Hematopoietic multipotent progenitor cell treated with erythropoietin and hydrocortisone succinate and interleukin-3 and kit ligand, for 17 days (in vitro differentiated cells): ENCODE measurements at regions not wholly inside any gene's neighbourhood (a gene's known extent, or its start where the extent isn't known, plus 50 kb on each side); places are given as distances from the start of the nearest gene placed in this dataset.
"Not testable (repeated sequence)": the region's sequence is repeated elsewhere in the genome, so short reads cannot be mapped to it uniquely, and the experiment has no call there.

Experiments used
- DNase-seq: peaks from one replicate; pipeline ENCODE4 v3.0.0-alpha.2; 2015; ENCODE audit warnings: low spot score

DNA sequence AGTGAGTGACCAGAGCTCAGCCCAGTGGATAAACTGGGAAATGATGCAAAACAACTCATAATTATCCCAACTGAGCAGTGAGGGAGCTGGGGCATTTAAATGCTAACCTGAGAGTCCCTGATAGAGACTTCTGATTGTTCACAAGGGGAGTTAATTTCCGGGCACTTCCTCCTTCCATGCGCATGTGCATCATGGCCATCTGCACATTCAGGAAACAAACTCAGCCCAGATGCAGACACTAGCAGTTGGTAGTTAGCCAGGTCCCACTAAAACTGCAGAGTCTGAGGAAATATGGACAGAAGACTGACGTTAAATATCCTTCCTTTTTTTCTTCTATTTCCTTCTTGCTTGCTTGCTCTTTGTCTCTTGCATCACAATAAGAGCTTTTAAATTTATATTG is 852.1 kb upstream of the LRRC4C start:
- no peak for DNase-seq

DNA sequence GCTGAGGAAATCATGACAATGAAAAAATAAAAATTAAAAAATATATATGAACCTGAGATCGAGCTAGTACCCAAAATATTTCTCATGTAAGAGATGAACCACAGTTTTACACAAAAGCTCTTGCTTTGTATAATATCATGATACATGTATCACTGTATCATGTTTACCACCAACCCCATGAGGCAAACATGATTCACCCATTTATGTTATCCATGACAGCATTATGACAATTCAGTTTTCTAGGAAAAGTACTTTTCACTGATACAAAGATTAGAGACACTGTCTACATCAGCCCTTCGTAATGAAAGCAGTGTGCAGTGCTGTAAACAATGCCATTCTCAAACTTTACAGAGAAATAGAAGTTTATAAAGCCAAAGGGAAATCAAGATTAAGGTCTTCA is 852.5 kb upstream of the LRRC4C start:
- no peak for DNase-seq

- no peak for DNase-seq
Measured at GRCh38 chr11:42315267-42315666, 855.8 kb upstream of the LRRC4C start.

DNA sequence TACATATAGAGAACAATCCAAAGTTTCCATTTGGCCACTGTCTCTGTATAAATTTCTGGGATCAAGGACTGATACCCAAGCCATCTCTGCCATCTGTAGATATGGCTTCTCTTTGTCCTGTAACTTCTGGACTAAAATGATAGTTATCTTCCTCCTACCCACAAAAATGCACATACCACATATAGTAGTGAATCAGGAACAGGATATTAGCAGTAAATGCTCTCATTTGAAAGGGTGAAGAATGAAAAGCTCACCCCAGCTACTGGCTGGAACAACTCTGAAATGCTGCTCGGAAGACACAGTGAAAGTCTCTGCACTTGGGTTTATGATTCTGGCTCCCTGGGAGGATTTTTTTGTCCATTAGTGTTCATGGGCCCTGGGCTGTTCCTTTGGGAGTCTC is 856.4 kb upstream of the LRRC4C start:
- DNase-seq: no peak

GRCh38 chr11:42319921-42320320 is 860.5 kb upstream of the LRRC4C start:
- DNase-seq: no peak

- DNase-seq: no peak
Measured at GRCh38 chr11:42329929-42330565, 870.6 kb upstream of the LRRC4C start.

DNA sequence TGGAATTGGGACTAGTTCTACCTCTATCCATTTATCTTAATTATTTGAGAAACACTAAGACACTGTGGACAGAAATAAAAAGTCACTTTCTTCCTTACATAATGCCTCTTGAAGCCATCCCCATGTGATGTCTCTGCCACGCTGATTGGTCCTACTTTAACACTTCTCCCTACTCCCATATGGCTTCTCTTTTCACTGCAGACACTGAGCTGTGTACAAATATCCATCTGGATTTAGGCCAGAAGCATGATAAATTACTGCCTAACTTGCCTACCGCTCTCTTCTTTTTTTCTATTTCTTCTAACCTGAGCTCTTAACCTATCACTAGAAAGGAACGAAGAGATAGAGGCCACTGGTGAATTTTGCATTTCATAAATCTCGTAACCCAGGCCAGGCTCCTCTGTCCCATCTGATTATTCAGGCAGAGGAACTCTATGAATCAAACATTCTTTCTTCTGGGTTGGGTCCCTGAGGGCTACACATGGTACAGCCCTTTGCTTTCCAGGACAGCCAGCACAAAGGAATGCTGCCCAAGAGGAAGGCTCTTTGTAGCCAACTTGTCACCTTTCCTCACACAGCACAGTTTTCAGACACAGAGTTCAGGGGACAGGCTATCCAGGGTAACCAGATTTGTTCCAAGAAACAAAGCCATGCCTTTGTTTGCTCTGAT is 878.5 kb upstream of the LRRC4C start:
- no peak for DNase-seq

GRCh38 chr11:42344204-42344792 is 884.8 kb upstream of the LRRC4C start:
- DNase-seq: no peak

DNA sequence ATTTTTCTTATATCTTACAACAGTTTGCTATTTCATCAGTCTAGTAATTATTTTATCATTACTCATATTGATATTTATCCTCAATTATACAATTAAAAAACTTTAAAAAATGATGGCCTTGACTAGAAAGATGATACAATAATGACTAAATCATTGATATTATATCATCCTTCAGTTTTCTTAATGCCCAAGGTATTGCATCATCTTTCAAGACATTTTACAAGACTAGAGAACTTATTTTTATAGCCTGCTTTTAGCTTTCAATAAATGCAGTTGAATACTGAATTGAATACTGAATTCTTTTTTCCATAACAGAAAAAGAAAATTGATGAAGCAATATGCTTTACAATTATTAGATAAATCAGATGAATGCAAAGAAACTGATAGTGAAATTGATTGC is 886.5 kb upstream of the LRRC4C start:
- no peak for DNase-seq

DNA sequence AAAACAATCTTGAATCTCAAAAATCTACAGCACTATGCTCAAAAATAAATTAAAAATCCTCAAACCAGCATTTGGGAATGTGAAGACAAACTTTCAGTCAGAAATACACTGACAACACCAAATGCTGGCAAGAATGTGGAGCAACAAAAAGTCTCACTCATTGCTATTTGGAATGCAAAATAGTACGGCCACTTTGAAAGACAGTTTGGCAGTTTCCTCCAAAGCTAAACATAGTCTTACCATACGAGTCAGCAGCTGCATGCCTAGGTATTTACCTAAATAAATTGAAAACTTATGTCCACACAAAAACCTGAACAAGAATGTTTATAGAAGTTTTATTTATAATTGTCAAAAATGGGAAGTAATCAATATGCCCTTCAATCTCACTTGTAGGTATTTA is 904.2 kb upstream of the LRRC4C start:
- no peak for DNase-seq

GRCh38 chr11:42390116-42390515 is 921.7 kb upstream of the API5 start:
- DNase-seq: no peak

DNA sequence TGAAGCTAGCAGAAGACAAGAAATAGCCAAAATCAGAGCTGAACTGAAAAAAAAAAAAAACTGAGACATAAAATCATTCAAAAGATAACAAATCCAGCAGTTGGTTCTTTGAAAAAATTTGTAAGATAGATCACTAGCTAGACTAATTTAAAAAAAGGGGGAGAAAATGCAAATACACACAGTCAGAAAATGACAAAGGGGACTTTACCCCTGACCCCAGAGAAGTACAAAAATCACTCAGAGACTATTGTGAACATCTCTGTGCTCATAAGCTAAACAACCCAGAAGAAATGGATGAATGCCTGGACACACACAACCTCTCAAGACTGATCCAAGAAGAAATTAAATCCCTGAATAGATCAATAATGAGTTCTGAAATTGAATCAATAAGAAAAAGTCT is 914.3 kb upstream of the API5 start:
- DNase-seq: no peak

DNA sequence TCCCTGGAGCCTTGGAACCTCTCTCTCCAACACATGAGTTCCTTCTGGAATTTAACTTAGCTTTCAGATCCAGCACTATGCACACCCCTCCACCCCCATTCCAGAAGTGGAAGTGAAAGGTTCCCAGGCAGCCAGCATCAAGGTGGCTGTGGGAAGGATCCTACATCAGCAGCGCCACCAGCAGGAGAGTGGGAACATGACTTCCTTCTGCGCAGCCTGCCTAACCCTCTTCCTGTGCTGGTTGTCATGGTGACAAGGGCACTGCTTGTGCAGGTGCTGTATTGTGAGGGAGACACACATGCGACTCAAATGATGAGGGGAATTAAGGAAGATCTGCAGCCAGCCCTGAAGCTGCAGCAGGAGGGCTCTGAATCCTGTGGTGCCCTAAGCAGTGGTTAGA is 904.5 kb upstream of the API5 start:
- DNase-seq: no peak

DNA sequence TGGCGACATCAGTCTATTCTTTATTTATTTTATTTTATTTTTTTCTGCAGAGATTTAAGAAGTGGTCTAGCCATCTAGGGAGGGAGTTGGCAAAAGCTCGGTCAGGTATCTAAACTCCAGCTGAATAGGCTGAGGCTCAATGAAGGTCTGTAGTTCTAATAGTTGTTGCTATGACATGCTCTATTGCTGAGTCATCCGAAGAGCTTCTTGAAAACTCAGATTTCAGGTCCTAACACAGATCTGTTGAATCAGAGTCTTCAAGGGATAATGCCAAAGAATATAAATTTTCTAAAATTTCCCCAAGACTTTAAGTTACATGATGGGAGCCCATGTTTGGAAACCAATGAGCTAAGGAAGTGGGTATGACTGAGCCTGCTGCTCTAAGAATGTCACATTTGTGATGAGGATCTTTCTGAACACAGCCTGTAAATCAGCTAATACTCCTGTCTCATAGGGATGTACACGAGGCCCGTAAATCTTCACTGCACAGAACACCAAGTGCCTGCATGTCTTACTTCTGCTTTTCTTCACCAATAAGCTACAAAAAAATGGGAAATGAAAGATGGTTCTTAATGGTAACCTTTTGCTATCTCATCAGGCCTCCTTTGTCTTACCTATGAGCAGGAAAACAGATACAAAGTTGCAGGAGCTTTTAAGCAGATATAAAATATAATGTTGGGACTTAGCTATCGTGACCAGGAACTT is 901.4 kb upstream of the API5 start:
- DNase-seq: no peak

GRCh38 chr11:42412590-42412989 is 899.2 kb upstream of the API5 start:
- DNase-seq: no peak

DNA sequence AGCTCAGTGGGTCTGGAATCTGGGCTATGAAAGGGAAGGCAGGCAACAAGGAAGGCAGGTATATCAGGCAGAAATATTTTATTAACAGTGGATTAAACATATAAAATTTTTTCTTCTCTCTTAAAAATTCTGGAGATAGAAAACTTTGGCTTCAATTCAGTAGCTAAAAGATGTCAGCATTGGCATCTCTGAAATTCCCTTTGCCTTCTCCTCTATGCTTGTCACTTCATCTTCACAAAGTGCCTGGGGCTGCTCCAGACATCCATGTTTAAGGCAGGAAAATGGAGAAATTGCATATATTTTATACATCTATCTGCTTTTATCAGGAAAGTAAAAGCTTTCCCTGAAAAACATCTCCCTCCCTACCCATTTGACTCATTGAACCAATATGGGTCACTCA is 894.1 kb upstream of the API5 start:
- DNase-seq: no peak

- no peak for DNase-seq
Measured at GRCh38 chr11:42422090-42422489, 889.7 kb upstream of the API5 start.

- DNase-seq: not testable (repeated sequence)
Measured at GRCh38 chr11:42434911-42435310, 876.9 kb upstream of the API5 start.

GRCh38 chr11:42444406-42444805 is 867.4 kb upstream of the API5 start:
- no peak for DNase-seq

DNA sequence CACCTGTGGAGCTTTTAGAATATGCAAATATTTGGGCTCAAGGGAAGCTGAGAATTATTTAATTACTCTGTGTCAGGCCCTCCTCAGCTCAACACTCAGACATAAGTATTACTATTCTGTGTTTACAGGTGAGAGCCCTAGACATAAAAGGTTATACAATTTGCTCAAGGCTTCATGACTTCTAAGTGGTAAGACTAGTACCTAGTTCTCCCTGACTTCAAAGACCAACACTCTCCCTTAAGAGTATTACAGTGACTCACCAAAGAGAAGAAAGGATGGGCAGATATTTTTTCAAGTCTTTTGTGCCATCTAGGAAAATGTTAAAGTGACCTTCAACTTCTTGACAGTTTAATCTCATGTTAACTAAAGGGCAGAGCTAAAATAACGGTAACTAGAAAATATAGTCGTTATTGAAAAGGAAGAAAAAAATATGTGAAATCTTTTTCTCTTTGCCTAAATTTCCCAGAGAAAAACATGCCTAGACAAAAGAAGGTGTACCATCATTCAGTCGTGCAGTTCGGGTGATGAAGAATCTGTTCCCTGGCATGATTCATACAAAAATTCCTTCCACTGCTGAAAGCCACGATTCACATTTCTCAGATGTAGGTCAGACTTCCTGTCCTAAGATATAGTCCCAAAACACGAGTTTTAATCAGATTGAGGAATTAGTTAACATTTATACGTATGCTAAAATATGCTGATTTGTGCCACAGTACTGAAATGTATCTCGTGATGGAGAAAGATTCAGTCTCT is 849.1 kb upstream of the API5 start:
- DNase-seq: no peak

GRCh38 chr11:42465623-42466022 is 846.2 kb upstream of the API5 start:
- no peak for DNase-seq

GRCh38 chr11:42473106-42473505 is 838.7 kb upstream of the API5 start:
- no peak for DNase-seq
